Middle frontal gyrus (tissue), 1 donor: ENCODE measurements at regions not wholly inside any gene's neighbourhood (a gene's known extent, or its start where the extent isn't known, plus 50 kb on each side); places are given as distances from the start of the nearest gene placed in this dataset.
"Not testable (repeated sequence)": the region's sequence is repeated elsewhere in the genome, so short reads cannot be mapped to it uniquely, and the experiment has no call there.

Source experiments
- DNase-seq: peaks from one replicate; pipeline ENCODE4 v3.0.0-alpha.2; 2015; ENCODE audit warnings: low spot score; ENCODE audit errors: extremely low spot score

GRCh38 chr5:173430394-173430793, 102.2 kb upstream of the STC2 start:
- no peak for DNase-seq

GRCh38 chr5:173429489-173430150, 101.4 kb upstream of the STC2 start:
- no peak for DNase-seq

- no peak for DNase-seq
Observed at GRCh38 chr5:173423452-173424117, 95.4 kb upstream of the STC2 start.

GRCh38 chr5:173420108-173420507, 91.9 kb upstream of the STC2 start:
- no peak for DNase-seq

- DNase-seq: no peak
Observed at GRCh38 chr5:173413471-173413982, 85.3 kb upstream of the STC2 start.

GRCh38 chr5:173412566-173412965, 84.4 kb upstream of the STC2 start:
- DNase-seq: no peak

- no peak for DNase-seq
Observed at GRCh38 chr5:173411791-173412555, 83.8 kb upstream of the STC2 start.

- DNase-seq: no peak
Observed at GRCh38 chr5:173410459-173411233, 82.4 kb upstream of the STC2 start.

- DNase-seq: no peak
Observed at GRCh38 chr5:173408946-173409345, 80.7 kb upstream of the STC2 start.

GRCh38 chr5:173399851-173400250, 71.6 kb upstream of the STC2 start:
- no peak for DNase-seq

- no peak for DNase-seq
Observed at GRCh38 chr5:173397516-173397915, 69.3 kb upstream of the STC2 start.

- no peak for DNase-seq
Observed at GRCh38 chr5:173396311-173396993, 68.2 kb upstream of the STC2 start.

- DNase-seq: no peak
Observed at GRCh38 chr5:173395933-173396308, 67.7 kb upstream of the STC2 start.

- no peak for DNase-seq
Observed at GRCh38 chr5:173395257-173395932, 67.2 kb upstream of the STC2 start.

- DNase-seq: no peak
Observed at GRCh38 chr5:173394701-173395100, 66.5 kb upstream of the STC2 start.

- DNase-seq: no peak
Observed at GRCh38 chr5:173392172-173392571, 64.0 kb upstream of the STC2 start.

GRCh38 chr5:173391031-173391430, 62.8 kb upstream of the STC2 start:
- DNase-seq: no peak

GRCh38 chr5:173387293-173387692, 59.1 kb upstream of the STC2 start:
- DNase-seq: not testable (repeated sequence)

- DNase-seq: no peak
Observed at GRCh38 chr5:173385832-173386360, 57.7 kb upstream of the STC2 start.

- no peak for DNase-seq
Observed at GRCh38 chr5:173383711-173384110, 55.5 kb upstream of the STC2 start.
